ENCODE measurements at regions not wholly inside any gene's neighbourhood (a gene's known extent, or its start where the extent isn't known, plus 50 kb on each side); places are given as distances from the start of the nearest gene placed in this dataset.

DNA sequence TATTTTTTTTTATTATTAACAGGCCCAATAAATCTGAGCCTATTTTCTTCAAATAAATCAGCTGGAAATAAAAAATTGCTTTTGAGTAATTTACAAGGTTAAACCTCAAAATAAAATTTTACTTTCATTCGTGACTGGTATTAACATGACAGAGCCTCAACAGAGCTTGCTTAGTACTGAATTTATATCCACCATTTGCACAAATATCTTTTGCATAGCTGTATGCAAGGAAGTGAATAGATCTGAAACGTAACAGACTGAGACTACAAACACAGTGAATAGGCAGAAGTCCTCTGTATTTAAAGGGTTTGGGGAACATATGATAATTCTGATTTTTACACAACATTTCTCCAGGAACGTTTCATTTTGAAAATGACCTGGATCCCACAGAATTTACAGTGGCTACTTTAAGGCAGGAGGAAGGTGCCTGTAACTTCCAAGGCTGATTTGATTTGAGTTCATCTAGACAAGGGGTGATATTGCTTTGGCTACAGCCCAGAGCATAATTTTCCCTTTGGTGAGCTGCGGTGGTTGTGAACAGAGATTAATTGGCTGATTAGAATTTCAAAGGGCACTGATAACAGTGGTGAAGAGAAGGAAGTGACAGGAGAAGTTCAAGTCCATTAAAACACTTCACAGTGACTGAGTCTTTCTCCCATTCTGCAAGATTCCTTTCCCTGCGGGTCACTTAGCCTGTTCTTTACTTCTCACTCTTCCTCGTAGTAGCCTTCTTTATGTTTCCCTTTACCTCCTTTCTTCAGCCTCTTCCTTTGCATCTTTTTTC, 121.2 kb upstream of the SASH1 start:
- DNase-seq (ENCODE audit: low read depth in 1 of 2, low spot score in 1 of 2) (no peak), FAIRE-seq (no peak), ATAC-seq (no peak)
- Histone ChIP-seq H3K4me2 (no peak overlapping the region), H3K9me3 (no peaks in the 10 kb centered on the region), H3K4me1 (no peaks in the 10 kb centered on the region), H3K4me3 (no peak overlapping the region), H3K27ac (no peak overlapping the region)
- CTCF ChIA-PET, result no interaction called here
- POLR2A ChIA-PET, result no interaction called here
- TF ChIP-seq FOSB (CRISPR knock-in tag; IDR thresholded peaks at IDR 0.05) (no peak), ZNF302 (CRISPR knock-in tag; IDR thresholded peaks at IDR 0.05) (no peak), TFCP2L1 (CRISPR knock-in tag; IDR thresholded peaks at IDR 0.05) (no peak), JUNB (IDR thresholded peaks at IDR 0.05) (no peak), GATA3 (IDR thresholded peaks at IDR 0.05; ENCODE audit: borderline replicate concordance) (no peak), KDM1A (IDR thresholded peaks at IDR 0.05; ENCODE audit: low read depth) (no peak), CHD4 (IDR thresholded peaks at IDR 0.05; ENCODE audit: borderline replicate concordance) (no peak), PBX3 (IDR thresholded peaks at IDR 0.05) (no peak), NR3C1 (IDR thresholded peaks at IDR 0.05) (no peak), PHF8 (IDR thresholded peaks at IDR 0.05; ENCODE audit: borderline replicate concordance, low read depth) (no peak), MAFK (IDR thresholded peaks at IDR 0.05; ENCODE audit: partially characterized antibody) (no peak), EHF (CRISPR knock-in tag; IDR thresholded peaks at IDR 0.05) (no peak), JUN (IDR thresholded peaks at IDR 0.05) (no peak), HOXA7 (CRISPR knock-in tag; IDR thresholded peaks at IDR 0.05) (no peak), ZC3H11A (IDR thresholded peaks at IDR 0.05) (no peak), POLR2AphosphoS2 (conservative IDR thresholded peaks at IDR 0.05; ENCODE audit: low read length) (no peak), NPAS2 (CRISPR knock-in tag; IDR thresholded peaks at IDR 0.05; ENCODE audit: borderline replicate concordance) (no peak), RFX5 (IDR thresholded peaks at IDR 0.05) (no peak), E2F6 (IDR thresholded peaks at IDR 0.05; ENCODE audit: borderline replicate concordance, low read depth) (no peak)
- WGBS (ENCODE audit: missing lambda C conversion rate), result 35% methylated on average over 6 of the region's 6 CpGs

DNA sequence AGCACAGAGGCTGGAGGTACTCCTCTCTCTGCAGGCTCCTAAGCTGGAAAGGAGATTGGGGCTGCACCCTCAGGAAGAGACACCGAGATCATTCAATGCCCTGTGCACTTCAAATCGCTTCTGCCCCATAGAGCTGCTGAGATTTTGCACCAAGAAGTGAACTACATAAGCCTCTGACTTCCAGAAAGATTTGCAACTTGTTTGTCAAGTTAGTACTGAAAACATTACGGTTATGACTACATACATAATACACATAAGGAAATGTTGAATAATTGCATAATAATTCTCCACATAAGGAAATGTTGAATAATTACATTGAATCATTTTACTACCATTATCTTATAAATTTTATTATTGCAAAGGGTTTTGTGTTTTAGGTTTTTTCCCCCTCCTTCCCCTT, 120.3 kb upstream of the SASH1 start:
- H3K27ac ChIP-seq, result no peak overlapping the region
- CTCF ChIA-PET, result no interaction called here
- ATAC-seq, result no peak
- no peaks in the 10 kb centered on the region for H3K4me1 ChIP-seq
- no peak for DNase-seq (ENCODE audit: low read depth in 1 of 2, low spot score in 1 of 2)
- no peak overlapping the region for H3K4me3 ChIP-seq
- no peaks in the 10 kb centered on the region for H3K9me3 ChIP-seq
- H3K4me2 ChIP-seq, result no peak overlapping the region
- WGBS (ENCODE audit: missing lambda C conversion rate), result 67% methylated on average over 3 of the region's 3 CpGs
- POLR2A ChIA-PET, result no interaction called here
- FAIRE-seq, result no peak
- TF ChIP-seq USF2 (IDR thresholded peaks at IDR 0.05), result no peak
- TF ChIP-seq HMGXB4 (CRISPR knock-in tag; IDR thresholded peaks at IDR 0.05; ENCODE audit: borderline replicate concordance), result no peak
- TF ChIP-seq REST (IDR thresholded peaks at IDR 0.05), result no peak
- no peak for TF ChIP-seq KDM1A (IDR thresholded peaks at IDR 0.05; ENCODE audit: low read depth)
- no peak for TF ChIP-seq MAFK (IDR thresholded peaks at IDR 0.05; ENCODE audit: partially characterized antibody)
- no peak for TF ChIP-seq HDAC2 (IDR thresholded peaks at IDR 0.05)
- TF ChIP-seq CHD4 (IDR thresholded peaks at IDR 0.05; ENCODE audit: borderline replicate concordance), result no peak
- TF ChIP-seq MAX (IDR thresholded peaks at IDR 0.05), result no peak
- TF ChIP-seq E2F6 (IDR thresholded peaks at IDR 0.05; ENCODE audit: borderline replicate concordance, low read depth), result no peak
